Glomerular visceral epithelial cell (primary cell): ENCODE measurements at regions not wholly inside any gene's neighbourhood (a gene's known extent, or its start where the extent isn't known, plus 50 kb on each side); places are given as distances from the start of the nearest gene placed in this dataset.
"Not testable (repeated sequence)": the region's sequence is repeated elsewhere in the genome, so short reads cannot be mapped to it uniquely, and the experiment has no call there.

Source experiments
- DNase-seq: peaks from one replicate; pipeline ENCODE4 v3.0.0-alpha.2; 2016; ENCODE audit errors: extremely low spot score

DNA sequence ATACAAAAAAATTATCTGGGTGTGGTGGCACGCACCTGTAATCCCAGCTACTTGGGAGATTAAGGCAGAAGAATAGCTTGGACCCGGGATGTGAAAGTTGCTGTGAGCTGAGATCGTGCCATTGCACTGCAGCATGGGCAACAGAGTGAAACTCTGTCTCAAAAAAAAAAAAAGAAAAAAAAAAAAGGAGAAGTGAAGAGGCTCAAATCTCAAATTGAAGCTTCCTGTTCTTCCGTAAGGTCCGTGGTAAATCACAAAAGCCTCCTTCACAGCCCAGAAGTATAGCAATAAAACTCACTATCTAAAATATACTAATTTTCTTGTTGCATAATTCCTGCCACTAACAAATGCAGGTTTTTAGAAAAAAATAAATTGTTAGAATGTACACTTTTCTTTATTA lies 498.2 kb upstream of the BRINP3 start:
- DNase-seq = no peak

DNA sequence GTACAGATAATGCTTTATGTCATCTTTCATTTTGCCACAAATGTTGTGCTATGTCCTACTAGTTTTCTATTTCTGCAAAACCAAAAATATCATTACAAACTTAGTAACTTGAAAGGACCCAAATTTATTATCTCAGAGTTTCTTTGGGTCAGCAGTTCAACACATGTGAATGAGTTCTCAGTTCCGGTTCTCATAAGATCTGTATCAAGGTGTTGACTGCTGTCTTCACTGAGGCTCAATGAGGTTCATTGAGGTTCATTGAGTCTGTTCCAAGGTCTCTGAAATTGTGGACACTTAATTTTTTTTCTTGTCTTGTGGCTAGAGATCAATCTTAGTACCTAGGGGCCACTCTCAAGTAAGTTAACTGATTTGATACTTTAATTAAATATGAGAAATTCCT lies 525.1 kb upstream of the BRINP3 start:
- no peak for DNase-seq

GRCh38 chr1:191016765-191017164 lies 539.1 kb upstream of the BRINP3 start:
- no peak for DNase-seq

DNA sequence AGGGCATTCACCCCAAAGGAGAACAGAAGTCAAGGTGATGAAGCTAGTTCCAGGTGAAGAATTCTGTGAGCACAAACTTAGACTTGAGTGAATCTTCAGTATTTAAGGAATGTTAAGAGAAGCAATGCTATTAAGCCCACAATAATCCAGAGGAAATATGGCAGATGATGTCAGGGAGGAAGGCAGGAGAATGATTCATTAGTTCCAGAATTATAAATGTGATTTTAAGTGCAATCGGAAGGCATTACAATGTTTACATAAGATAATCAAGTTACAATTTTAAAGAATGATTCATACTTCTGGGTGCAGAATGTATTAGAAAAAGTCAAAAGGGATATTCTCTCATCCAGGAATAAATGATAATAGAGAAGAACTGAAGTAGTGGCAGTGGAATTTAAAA lies 545.2 kb upstream of the BRINP3 start:
- peak; percentile 70 for DNase-seq

GRCh38 chr1:191025896-191026642 lies 548.4 kb upstream of the BRINP3 start:
- no peak for DNase-seq

DNA sequence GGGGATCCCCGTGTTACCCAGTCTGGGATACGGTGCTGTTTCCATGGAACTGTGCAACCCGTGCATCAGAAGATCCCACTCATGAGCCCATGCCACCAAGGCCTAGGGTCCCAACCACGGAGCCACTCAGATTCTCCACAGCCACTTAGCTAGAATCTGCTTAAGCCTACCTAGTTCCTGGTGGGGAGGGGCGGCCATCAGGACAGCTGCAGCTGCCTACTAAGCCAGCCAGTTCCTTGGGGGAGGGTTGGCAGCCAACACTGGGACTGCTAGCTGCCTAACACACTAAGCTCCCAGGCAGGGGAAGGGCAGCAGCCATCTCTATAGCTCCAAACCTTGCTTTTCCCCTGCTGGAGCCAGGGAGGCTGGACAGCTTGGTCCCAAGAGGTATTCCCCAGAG lies 549.2 kb upstream of the BRINP3 start:
- DNase-seq = no peak

GRCh38 chr1:191034132-191034531 lies 556.5 kb upstream of the BRINP3 start:
- no peak for DNase-seq

GRCh38 chr1:191043066-191043465 lies 565.4 kb upstream of the BRINP3 start:
- DNase-seq = peak; percentile 8

GRCh38 chr1:191049781-191050180 lies 572.1 kb upstream of the BRINP3 start:
- no peak for DNase-seq

DNA sequence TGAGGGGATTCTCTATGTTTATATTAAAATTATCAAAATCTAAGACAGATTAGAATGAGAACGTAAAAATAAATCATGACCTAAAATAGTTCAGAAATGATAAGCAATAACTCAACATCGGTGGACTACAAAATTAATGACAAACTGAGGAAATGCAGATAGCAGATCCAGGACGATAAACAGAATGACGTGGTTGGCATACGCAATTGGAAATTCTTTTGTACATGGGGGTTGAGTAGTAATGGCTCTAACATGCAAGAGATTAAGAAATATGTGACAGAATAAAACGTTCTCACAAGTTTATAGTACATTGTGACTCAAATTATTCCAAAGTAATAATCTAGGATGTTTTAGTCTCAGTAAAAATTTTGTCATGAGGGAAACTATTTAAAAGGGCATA lies 575.2 kb upstream of the BRINP3 start:
- no peak for DNase-seq

- no peak for DNase-seq
Observed at GRCh38 chr1:191065346-191065745, 587.7 kb upstream of the BRINP3 start.

DNA sequence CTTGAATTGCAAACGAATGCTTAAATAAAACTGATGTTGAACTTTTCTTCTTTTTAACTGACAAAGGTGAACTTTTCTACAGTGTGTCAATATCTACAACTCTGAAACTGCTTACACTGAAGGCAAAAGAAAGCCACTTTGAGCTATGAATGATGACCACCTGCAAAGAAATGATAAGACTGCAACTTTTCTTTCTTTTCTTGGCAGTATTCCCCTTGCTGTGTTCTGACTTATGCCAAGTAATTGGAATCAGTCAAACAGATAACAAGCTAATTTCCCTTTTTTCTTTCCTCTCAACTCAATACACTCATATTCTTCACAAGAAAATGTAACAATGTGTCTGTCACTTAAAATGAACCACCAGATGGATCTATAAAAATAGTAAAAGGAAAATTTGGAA lies 588.1 kb upstream of the BRINP3 start:
- no peak for DNase-seq

DNA sequence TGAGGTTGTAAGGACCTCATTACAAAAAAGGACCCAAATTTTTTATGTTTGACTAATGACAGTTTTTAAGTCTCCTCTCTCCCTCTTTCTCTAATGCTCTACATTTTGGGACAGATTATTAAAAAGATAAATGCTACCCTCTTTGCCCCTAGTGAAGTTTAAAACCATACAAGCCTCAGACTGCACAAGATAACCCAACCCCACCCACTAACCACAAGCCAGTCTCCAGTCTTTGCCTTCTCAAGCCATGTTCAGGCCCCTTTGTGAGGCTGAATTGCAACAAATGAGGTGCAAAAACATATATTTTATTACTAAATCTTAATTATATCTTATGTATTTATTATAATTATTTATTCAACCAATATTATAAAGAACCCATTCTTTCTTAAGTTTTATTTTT lies 597.2 kb upstream of the BRINP3 start:
- DNase-seq = no peak

DNA sequence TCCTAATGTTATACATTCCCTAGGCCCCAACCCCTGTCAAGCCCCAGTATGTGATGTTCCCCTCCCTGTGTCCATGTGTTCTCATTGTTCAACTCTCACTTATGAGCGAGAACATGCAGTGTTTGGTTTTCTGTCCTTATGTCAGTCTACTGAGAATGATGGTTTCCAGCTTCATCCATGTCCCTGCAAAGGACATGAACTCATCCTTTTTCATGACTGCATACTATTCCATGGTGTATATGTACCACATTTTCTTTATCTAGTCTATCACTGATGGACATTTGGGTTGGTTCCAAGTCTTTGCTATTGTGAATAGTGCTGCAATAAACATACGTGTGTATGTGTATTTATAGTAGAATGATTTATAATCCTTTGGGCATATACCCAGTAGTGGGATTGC lies 605.4 kb upstream of the BRINP3 start:
- DNase-seq = not testable (repeated sequence)

- DNase-seq = no peak
Observed at GRCh38 chr1:191085121-191085520, 607.5 kb upstream of the BRINP3 start.

- DNase-seq = no peak
Observed at GRCh38 chr1:191086910-191087309, 609.2 kb upstream of the BRINP3 start.

- DNase-seq = no peak
Observed at GRCh38 chr1:191096405-191096804, 618.7 kb upstream of the BRINP3 start.

DNA sequence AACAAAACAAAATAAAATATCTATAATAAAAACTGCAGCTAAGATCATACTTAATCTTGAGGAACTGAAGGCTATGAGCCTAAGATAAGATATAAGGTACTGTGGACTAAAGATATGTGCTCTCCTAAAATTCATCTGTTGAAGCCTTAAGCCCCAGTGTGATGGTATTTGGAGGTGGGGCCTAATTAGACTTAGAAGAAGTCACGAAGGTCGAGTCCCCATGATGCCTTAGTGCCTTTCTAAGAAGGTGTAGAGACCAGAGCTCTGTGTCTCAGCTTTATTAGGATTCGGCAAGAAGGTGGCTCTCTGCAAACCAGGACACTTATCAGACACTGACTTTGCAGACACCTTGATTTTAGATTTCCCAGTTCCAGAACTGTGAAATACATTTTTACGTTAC lies 622.0 kb upstream of the BRINP3 start:
- DNase-seq = no peak

GRCh38 chr1:191101960-191102359 lies 624.3 kb upstream of the BRINP3 start:
- DNase-seq = no peak

DNA sequence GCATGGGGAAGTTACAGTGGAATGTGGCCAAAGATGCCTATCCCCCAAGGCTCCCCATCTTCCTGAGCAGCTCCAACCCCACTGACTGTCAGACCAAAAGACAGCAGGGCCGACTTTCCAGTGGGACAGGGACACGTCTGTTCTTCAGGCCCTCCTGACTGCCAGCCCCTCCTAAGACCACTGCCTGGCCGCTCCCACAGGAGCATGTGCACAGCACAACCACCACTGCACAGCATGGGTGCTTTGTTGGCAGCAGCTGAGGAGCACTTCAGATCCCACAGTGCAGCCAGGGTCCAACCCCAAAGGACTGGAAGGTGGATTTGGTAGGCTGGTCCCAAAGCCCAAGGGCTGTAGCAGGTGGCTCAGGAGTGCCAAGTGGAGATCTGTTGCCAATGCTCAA lies 648.3 kb upstream of the BRINP3 start:
- DNase-seq = no peak

DNA sequence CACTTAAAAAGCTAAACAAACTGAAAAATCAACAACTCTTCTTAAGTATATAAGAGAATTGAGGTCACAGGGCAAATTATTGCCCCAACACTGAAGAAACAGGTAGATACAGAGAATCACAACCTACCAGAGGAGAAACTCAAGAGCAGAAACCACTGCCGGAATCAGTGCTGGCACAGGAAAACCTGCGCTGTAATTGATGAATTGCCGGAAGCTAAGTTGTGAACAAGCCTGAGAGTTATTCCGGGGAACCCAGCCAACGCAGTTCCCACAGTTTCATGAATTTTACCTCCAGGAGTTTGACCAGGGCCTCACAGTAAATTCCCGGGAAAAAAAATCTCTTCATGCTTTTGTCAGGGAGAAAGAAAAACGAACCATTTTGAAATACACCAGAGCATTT lies 657.1 kb upstream of the BRINP3 start:
- peak; percentile 10 for DNase-seq

GRCh38 chr1:191140038-191140437 lies 662.4 kb upstream of the BRINP3 start:
- DNase-seq = no peak

GRCh38 chr1:191142748-191143147 lies 665.1 kb upstream of the BRINP3 start:
- no peak for DNase-seq

DNA sequence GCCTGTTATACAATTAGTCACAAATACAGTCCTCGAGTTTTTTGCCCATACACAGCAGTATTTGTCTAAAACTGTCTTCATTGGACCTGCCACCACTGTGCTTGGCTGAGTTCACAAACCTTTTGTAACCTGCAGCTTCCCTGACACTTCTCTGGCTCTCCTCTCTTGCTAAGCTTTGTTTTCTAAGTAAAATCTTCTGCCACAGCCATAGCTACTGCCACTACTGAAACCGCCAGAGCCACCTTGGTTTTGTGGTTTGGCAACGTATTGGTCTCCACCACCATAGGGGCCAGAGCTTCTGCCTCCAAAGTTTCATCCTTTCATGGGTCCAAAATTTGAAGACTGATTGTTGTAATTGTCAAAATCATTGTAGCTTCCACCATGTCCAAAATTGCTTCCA lies 668.2 kb upstream of the BRINP3 start:
- no peak for DNase-seq
